ENCODE measurements at regions not wholly inside any gene's neighbourhood (a gene's known extent, or its start where the extent isn't known, plus 50 kb on each side); places are given as distances from the start of the nearest gene placed in this dataset.
A peak's percentile ranks its signal among the peaks of the same experiment; 100 is the strongest.

- DNase-seq (no peak), ATAC-seq (peak in 1 of 2 donors; percentile 3)
- H3K4me1 ChIP-seq, result peaks cover 5 to 6% of the 10 kb centered on the region in 2 donors
- H3K27ac ChIP-seq, result peak overlapping the region; percentile 70 to 85 (median 80)
- H3K4me3 ChIP-seq, result peak overlapping the region; percentile 15 to 65 (median 51)
- H3K36me3 ChIP-seq, result no peaks in the 10 kb centered on the region
- no peaks in the 10 kb centered on the region for H3K27me3 ChIP-seq
- intact Hi-C loops (cut with DNase I; ENCODE audit: low total_unique reads), result no loop called here
- in situ Hi-C loops (cut with MboI; ENCODE audit: low sequenced_read_pairs in 4 of 4), result no loop called here
- TF ChIP-seq POLR2A (IDR thresholded peaks at IDR 0.05) (no peak), CTCF (IDR thresholded peaks at IDR 0.05 in 4 of 5, conservative IDR thresholded peaks at IDR 0.05 in 1 of 5) (no peak)
- no peaks in the 10 kb centered on the region for H3K9me3 ChIP-seq
Observed at GRCh38 chr22:46026899-46027210, 49.9 kb upstream of the WNT7B start.

- intact Hi-C loops (cut with DNase I; ENCODE audit: low total_unique reads), result no loop called here
Observed at GRCh38 chr22:46027211-46028105, 50.5 kb upstream of the WNT7B start.

GRCh38 chr22:46028106-46028991 is 51.4 kb upstream of the WNT7B start:
- no peak overlapping the region for H3K4me3 ChIP-seq
- H3K27me3 ChIP-seq, result no peaks in the 10 kb centered on the region
- no peaks in the 10 kb centered on the region for H3K36me3 ChIP-seq
- peaks cover 7 to 11% of the 10 kb centered on the region in 2 donors for H3K4me1 ChIP-seq
- peak overlapping the region; percentile 70 to 85 (median 80) for H3K27ac ChIP-seq
- TF ChIP-seq CTCF (IDR thresholded peaks at IDR 0.05 in 4 of 5, conservative IDR thresholded peaks at IDR 0.05 in 1 of 5), result no peak
- TF ChIP-seq POLR2A (IDR thresholded peaks at IDR 0.05), result no peak
- no peaks in the 10 kb centered on the region for H3K9me3 ChIP-seq
- in situ Hi-C loops (cut with MboI; ENCODE audit: low sequenced_read_pairs in 4 of 4), result no loop called here
- DNase-seq (peak in 1 of 2 donors; percentile 13), ATAC-seq (no peak)
- intact Hi-C loops (cut with DNase I; ENCODE audit: low total_unique reads), result no loop called here

More at GRCh38 chr22:46027211-46028105, 50.5 kb upstream of the WNT7B start:
- H3K27ac ChIP-seq, result peak overlapping the region; percentile 70 to 85 (median 80)
- H3K9me3 ChIP-seq, result no peaks in the 10 kb centered on the region
- H3K36me3 ChIP-seq, result no peaks in the 10 kb centered on the region
- H3K27me3 ChIP-seq, result no peaks in the 10 kb centered on the region
- H3K4me3 ChIP-seq, result peak overlapping the region; percentile 15 to 65 (median 51)
- peaks cover 5 to 6% of the 10 kb centered on the region in 2 donors for H3K4me1 ChIP-seq
- TF ChIP-seq POLR2A (IDR thresholded peaks at IDR 0.05), result peak; percentile 26 to 49
- TF ChIP-seq CTCF (IDR thresholded peaks at IDR 0.05 in 4 of 5, conservative IDR thresholded peaks at IDR 0.05 in 1 of 5), result peak in 4 of 5 experiments; percentile 20 to 46 (median 38)
- DNase-seq (peak in 1 of 2 donors; percentile 68), ATAC-seq (peak; percentile 72 to 81)
- in situ Hi-C loops (cut with MboI; ENCODE audit: low sequenced_read_pairs in 4 of 4), result no loop called here

- DNase-seq, result no peak
Observed at GRCh38 chr22:46029036-46029435, 52.1 kb upstream of the WNT7B start.

More at GRCh38 chr22:46029036-46029435, 52.1 kb upstream of the WNT7B start:
- intact Hi-C loops (cut with DNase I; ENCODE audit: low total_unique reads) (no loop called here), in situ Hi-C loops (cut with MboI; ENCODE audit: low sequenced_read_pairs in 4 of 4) (no loop called here)
- H3K36me3 ChIP-seq, result no peaks in the 10 kb centered on the region
- H3K4me1 ChIP-seq, result peaks cover 14% of the 10 kb centered on the region in 2 donors
- no peak for TF ChIP-seq CTCF (IDR thresholded peaks at IDR 0.05 in 4 of 5, conservative IDR thresholded peaks at IDR 0.05 in 1 of 5)
- no peak for TF ChIP-seq POLR2A (IDR thresholded peaks at IDR 0.05)
- H3K4me3 ChIP-seq, result no peak overlapping the region
- no peaks in the 10 kb centered on the region for H3K27me3 ChIP-seq
- H3K27ac ChIP-seq, result peak overlapping the region; percentile 70 to 85 (median 80)
- ATAC-seq, result no peak
- H3K9me3 ChIP-seq, result no peaks in the 10 kb centered on the region
